Testis (tissue), 2 donors: ENCODE measurements at regions not wholly inside any gene's neighbourhood (a gene's known extent, or its start where the extent isn't known, plus 50 kb on each side); places are given as distances from the start of the nearest gene placed in this dataset.

Source experiments
- CTCF ChIP-seq, 3 experiments: fragments of 450-650 bp in 2 of 3; fragments of 200-600 bp in 1 of 3; sonication (generic) in 1 of 3; IDR thresholded peaks; one replicate each; pipeline ENCODE4 v1.5.1; 2016 to 2019; ENCODE audit warnings: antibody characterized with exemption in 3 of 3, mild to moderate bottlenecking in 2 of 3, moderate library complexity in 1 of 3
- POLR2A ChIP-seq: fragments of 450-650 bp; IDR thresholded peaks from one replicate; pipeline ENCODE4 v1.6.1; 2017; ENCODE audit warnings: antibody characterized with exemption, mild to moderate bottlenecking, moderate library complexity

- TF ChIP-seq CTCF (IDR thresholded peaks at IDR 0.05) (no peak), POLR2A (no peak)
These were observed 81.3 kb downstream of the CBLN1 start for GRCh38 chr16:49200223-49200820.
